Right ventricle myocardium superior (tissue), 1 donor: ENCODE measurements at regions not wholly inside any gene's neighbourhood (a gene's known extent, or its start where the extent isn't known, plus 50 kb on each side); places are given as distances from the start of the nearest gene placed in this dataset.

Experiments
- ATAC-seq: fragments of 200-7000 bp; cut with Tn5 transposase; one replicate; pipeline ENCODE4 v1.9.1; 2020; ENCODE audit warnings: mild to moderate bottlenecking; ENCODE audit not compliant: poor library complexity
- DNase-seq: peaks from one replicate; pipeline ENCODE4 v3.0.0-alpha.2; 2020
- intact Hi-C: fragments of 100-400 bp; cut with DNase I; formaldehyde crosslinking; loops from one replicate; pipeline ENCODE4 v1.11.2; 2022
- donor health status: DM: no; HTN: yes; CAD: no; lungs with severe emphysema.

DNA sequence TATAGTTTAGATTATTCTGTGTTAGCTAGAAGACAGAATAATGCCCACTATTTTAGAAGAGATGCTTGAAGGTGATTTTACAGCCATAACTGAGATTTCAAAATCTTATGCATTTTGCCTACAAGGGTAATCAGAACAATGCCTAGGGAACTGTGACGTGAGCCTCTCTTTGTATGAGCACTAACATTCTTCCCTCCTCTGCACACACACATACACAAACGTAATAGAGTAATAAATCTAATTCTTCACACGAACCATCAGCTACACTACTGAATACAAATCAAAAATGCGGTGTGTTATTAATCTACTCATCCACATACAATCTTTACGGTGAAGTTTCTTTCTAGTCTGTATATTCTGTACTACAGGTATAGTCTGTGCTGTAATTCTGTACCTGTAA lies 227.8 kb downstream of the PLK2 start:
- no peak for DNase-seq
- intact Hi-C loops: no loop called here
- ATAC-seq: no peak

DNA sequence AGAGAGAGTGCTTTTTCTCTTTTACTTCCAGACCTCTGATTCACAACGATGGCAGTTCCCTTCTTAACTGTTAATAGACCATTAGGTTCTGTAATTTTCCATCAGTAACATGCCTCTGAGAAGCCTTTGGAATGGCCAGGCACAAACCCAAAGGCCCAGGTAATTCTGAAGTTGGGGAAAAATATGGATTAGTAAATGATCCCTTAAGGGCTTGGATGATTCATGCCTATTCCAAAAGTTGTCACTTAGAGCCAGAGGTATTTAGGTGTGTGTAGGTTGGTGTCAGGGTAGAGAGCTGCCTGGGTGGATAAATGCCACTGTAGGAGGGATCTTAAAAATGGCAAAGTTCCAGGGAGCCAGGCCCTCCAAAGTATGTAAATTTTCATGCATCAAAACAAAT lies 228.8 kb downstream of the PLK2 start:
- intact Hi-C loops: no loop called here
- no peak for ATAC-seq
- DNase-seq: no peak

DNA sequence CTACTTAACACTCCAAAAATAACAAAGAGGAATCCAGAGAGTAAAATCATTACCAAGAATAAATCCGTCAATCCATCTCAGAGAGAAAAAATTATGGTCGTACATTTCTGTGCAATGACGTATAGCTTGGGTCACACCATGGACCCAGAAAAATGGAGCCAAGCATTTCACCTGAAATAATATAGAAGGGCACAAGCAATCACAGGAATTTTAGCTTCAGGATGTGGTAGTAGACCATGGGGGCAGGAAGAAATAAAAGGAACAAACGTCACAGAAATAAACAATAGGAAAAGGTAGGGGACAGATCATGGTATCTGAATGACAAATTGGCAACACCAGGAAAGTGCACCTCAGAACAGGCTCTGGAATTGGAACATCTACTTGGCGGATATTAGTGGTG lies 231.0 kb downstream of the PLK2 start:
- ATAC-seq (no peak), DNase-seq (no peak)
- intact Hi-C loops: no loop called here

DNA sequence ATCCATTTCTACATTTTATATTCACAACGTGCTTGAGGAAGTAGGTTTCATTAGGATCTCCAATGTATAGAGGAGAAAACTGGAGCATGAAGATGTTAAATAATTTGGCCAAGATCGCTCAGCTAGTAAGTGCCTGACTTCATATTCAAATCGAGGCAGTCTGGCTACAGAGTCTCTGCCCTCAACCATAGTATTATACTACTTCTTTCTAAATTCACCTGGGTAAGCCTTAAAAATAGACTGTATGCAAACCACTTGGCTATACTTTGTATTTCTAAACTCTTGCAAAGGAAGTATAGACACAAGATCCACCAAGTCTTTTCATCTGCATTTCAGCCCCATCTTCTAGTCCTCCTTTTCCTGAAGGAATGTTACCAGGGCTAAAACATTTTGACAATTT lies 232.0 kb downstream of the PLK2 start:
- intact Hi-C loops: no loop called here
- ATAC-seq: no peak
- DNase-seq: no peak

DNA sequence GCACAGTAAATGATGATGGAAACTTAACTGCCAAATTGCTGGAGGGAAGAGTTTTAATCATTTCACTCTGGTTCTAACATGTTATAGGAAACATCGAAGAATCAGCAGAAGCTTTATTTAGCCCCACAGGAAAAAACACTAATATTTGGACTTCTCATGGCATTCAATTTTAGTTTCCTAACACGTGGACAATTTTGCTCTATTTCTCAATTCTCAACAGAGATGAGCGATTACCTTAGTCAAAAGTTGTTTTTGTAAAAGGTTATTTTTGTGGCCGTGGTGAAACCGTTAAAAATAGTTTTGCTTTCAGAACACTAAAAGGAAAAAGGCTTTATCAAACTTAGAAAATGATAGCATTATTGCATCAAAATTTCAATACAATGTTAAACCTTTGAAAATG lies 235.2 kb downstream of the PLK2 start:
- intact Hi-C loops: no loop called here
- no peak for ATAC-seq
- DNase-seq: no peak

DNA sequence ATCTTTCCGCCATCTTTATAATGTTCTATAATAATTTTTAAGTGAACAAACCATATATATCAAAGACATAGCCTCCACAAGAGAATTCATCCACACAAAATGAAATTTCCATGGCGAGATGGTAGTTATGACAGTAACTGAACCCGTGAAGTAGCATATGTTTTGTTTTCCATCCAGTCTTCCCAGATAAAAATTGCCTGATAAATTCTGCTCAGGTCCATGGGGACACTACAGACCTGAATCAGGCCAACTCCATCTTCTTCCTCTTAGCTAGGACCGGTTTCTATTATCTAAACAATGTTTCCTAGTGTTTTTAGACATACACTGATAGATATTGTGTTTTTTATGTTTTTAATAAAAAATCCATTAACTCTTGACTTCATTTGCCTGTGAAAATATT lies 235.7 kb downstream of the PLK2 start:
- ATAC-seq: no peak
- DNase-seq: no peak
- intact Hi-C loops: no loop called here

DNA sequence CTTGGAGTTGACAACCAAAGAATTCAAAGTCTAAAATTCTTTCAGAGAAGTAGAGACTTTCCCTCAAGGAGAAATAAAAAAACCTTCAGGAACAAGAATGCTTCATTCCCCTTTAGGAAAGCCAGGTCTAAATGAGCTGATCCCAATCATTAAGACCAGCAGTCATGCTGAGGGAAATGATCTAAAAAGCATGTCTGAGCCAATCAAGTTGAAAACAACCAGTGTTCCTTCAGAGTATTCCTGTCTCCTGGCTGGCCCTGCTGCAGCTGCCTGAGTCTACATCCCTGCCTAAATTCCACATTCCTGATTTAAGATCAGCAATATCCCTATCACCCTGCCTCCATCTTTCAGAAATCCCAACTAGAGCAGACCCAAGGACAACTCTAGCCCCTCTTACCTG lies 244.5 kb downstream of the PLK2 start:
- intact Hi-C loops: no loop called here
- no peak for DNase-seq

DNA sequence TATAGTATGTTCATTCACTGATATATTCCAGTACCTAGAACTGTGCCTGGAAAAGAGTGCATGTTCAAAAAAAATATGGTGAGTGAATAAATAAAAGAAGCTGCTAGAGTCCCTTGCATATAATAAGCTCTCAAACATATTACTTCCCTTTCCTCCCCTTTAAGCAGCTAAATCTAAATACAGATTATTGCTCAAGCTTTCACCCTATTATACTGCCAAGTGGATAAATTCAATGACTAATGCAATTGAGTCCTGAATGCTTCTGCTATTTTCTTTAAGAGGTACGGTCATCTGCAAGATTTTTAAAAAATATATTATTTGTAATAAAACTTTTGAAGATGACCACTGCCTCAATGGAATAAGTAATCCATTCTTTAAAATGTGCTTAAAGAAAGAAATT lies 248.4 kb downstream of the PLK2 start:
- intact Hi-C loops: no loop called here
- DNase-seq (no peak), ATAC-seq (no peak)

More for the DNA sequence above, 244.5 kb downstream of the PLK2 start:
- ATAC-seq: no peak

DNA sequence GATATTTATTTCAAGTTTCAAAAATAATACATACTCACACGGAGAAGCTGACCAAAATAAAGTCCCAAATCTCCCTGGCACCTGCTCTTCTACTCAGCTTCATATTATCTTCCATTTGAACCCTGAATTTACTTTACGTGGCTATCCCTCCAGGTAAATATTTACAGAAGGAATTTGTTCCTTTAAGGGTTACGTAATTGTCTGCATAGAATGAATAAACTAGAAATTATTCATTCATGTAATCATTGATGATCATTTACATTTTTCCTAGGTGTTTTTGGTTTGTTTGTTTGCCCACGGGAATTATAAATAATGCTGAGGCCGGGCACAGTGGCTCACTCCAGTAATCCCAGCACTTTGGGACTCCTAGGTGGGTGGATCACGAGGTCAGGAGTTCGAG lies 251.2 kb downstream of the PLK2 start:
- intact Hi-C loops: no loop called here
- DNase-seq: no peak
- ATAC-seq: no peak

DNA sequence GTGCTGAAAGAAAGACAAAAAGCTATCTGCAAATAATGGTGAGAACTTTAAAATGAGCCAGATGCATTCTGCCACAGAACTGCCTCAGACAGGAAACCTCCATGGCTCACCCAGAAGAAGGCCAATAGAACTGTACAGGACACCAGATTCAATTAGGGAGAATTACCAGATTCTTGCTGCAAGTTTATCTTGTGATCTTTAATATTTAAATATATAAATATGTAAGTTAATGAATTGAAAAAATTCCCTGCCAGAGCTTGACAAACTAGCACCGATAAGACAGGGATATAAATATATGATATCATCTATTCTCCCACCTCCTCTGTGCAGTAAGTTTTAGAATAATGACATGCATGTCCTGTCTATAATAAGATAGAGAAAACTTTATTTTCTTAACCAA lies 252.8 kb downstream of the PLK2 start:
- no peak for ATAC-seq
- intact Hi-C loops: no loop called here
- DNase-seq: no peak

DNA sequence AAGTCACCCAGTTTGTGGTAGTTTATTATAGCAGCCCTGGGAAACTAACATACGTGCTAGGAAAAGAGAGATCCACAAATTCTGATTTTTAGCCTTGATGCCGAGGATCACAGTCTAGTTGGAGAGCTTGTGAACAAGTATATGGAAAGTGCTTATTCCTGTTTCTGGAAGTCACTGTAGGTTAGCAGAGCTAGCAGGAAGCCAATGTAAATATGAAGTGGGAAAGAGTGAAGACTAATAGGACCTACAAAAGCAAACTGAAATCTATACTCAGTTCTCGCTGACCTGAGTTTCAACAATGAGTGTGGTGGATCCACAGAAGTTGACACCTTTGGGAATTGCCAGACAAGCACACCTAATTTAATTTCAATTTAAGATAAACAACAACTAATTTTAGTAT lies 254.9 kb downstream of the PLK2 start:
- intact Hi-C loops: no loop called here
- no peak for DNase-seq
- no peak for ATAC-seq

DNA sequence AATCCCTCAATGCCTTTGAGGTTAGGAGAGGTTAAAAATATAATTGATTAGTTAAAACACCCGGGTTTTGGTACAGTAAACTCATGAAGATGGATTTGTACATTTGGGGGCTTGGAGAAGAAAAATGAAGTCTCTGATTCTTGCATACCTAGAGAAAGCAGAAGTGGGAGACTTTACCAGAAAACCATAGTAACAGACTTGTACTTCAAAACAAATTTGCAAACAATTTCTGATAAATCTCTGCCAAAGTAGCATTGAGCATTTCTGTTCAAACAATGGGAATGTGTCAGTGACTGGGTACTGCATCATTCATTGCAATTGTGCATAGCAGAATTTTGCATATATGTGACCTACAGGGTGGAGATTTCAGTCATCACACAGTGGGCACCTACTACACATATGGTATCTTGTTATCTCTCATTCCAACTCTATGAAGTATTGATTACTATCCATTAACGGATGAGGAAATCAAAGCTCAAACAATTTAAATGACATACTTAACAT lies 256.9 kb downstream of the PLK2 start:
- no peak for ATAC-seq
- intact Hi-C loops: no loop called here

DNA sequence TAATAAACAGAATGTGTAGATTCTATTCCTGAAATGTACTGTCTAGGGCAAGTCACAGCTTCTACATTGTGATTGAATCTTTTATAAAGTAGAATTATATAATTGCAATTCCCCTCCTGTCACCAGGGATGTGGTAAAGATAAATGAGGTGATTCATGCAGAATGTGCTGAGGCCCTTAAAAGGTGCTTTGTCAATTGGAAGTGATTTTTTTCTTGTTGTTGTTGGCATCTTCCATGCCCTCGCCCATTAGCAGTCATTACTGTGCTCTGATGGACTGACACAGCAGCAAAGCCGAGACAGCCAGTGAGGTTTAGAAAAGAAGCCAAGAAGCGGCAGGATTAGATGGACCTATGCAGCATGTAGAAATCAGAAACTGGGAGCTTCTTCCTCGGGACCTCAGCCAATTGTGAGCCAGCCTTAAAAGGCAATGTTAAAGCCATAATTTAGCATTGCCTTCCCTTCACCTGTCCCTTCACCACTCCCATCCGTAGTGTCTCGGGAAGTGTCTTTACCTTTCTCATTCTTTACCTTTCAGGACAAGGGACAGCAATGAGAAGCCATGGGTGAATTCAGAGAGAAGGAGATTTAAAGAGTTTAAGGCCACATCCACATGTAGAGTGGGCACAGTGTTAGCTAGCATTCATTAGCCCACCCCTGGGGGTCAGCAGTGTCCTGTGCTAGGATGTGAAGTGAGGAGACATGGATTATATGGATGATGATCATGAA lies 257.8 kb downstream of the PLK2 start:
- intact Hi-C loops: no loop called here
- ATAC-seq (no peak), DNase-seq (no peak)

More for the DNA sequence above, 256.9 kb downstream of the PLK2 start:
- DNase-seq: no peak

DNA sequence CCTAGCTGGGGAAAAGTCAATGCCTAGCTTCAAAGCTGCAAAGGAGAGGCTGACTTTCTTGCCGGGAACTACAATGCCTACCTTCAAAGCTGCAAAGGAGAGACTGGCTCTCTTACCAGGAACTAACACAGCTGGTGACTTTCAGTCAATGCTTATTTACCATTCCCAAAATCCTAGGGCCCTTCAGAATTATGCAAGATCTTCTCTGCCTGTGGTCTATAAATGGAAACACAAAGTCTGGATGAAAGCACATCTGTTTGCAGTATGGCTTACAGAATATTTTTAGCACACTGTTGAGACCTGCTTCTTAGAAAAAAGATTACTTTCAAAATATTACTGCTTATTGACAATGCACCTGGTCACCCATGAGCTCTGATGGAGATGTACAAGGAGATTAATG lies 259.4 kb downstream of the PLK2 start:
- ATAC-seq (no peak), DNase-seq (no peak)
- intact Hi-C loops: no loop called here

DNA sequence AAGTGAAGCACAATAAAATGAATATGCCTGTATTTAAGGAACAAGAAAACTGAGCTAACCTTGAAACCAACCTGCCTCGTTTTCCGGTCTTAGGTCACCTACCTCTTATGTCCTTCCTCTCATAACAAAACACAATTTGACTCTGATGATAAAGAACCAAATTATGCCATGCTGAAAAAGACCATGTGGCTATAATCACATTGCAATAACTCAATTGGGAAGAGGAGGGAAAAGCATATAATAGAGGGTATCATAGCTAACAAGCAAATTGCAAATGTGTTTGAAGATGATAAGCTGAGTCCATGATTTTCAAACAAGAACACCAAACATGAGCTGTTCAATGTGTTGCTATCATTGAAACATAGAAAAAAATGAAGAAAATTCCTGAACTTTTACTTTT lies 260.8 kb downstream of the PLK2 start:
- intact Hi-C loops: no loop called here
- ATAC-seq (no peak), DNase-seq (no peak)

DNA sequence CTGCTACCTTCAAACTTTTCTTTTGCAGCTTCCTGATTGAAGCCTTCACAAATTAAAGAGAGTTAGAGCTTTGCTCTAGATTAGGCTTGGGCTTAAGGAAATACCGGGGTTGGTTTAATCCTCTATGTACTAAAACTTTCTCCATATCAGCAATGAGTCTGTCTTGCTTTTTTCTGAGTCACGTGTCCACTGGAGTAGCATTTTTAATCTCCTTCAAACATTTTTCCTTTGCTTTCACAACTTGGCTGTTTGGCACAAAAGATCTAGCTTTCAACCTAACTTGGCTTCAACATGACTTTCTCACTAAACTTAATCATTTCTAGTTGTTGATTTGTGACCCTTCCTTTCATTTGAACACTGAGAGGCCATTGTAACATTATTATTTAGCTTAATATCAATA lies 261.6 kb downstream of the PLK2 start:
- no peak for DNase-seq
- ATAC-seq: no peak
- intact Hi-C loops: no loop called here

DNA sequence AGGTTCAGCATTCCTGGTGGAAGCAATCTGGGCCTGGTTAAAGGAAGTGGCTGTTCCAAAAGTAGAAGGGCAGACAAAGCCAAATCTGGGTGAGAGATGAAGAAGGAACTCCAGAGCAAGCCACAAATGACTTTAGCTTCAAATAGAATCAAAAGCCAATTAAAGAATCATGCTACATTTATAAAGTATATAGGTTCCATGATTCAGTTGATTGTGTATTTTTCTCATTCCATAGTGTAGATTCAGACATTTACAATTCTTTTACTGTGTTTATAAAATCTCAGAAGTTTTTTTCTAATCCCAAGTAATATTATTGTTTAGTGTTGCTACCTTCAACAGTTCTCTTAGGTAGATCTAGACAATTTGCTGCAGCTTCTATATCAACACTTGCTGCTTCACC lies 262.0 kb downstream of the PLK2 start:
- no peak for DNase-seq
- ATAC-seq: no peak
- intact Hi-C loops: no loop called here

DNA sequence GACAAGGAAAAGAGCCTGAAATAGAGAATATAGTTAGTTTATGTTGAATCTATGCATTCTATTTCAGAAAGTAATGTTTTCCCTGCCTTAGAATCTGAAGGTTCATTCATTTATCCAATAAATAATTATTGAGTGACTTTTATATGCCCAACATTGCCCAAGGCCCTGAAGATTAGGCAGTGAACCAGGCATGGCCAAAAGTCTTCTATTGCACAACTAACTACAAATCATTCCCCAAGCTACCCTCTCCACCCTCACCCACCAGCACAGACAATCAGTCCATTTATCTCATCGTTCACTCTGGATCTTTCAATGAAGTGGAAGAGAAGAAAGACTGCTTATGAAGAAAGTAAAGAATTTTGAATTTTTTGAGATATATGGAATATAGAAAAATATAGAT lies 268.4 kb downstream of the PLK2 start:
- intact Hi-C loops: no loop called here
- DNase-seq (no peak), ATAC-seq (no peak)

DNA sequence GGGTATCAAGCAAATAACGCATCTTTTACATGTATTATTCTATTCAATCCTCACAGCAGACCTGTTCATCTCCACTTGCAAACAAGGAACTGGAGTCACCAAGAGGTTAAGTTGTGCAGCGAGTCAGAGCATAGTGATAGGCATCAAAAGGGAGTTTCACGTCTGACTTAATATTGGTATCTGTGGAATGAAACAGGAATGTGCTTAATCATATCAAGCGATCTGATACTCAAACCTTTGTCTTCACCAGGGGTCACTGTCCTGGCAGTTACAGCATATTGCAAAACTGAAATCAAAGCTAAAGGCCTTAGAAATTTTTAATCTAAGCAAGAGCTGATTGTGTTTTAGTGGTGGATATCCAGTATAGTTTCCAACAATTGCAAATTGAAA lies 271.6 kb downstream of the PLK2 start:
- intact Hi-C loops: no loop called here
- ATAC-seq (no peak), DNase-seq (no peak)

DNA sequence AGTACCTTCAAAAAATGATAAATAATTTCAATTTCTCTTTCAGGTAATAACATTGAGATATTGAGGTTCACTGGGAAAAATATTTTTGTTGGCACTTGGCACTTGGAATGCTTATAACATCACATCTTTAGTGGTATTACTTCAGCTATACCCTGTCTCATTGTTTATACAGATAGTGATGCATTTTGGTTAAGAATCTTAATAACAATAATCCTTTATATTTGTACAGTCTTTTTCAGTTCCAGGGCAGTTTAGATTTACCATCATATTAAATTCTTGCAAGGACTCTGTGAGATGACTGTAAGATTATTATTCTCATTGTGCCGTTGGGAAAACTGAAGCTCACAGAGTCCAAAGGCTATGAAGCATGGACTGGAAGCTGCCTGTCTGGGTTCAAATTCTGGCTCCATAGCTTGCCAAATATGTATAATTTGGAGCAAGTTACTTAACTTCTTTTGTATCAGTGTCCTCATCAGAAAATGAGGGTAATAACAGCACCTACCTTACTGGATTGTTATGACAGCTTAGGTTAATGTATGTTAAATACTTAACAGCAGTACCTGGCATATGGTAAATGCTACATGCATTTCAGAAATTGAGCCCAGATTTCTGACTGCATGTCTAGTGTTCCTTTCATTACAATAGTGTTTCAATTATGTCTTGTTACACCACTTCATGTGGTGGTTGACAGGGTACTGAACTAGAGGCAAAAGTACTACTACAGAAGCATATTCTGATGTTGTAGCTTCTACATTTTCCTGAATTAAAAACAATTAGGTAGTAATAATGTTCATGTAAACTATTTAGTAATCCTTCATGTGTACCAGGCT lies 272.2 kb downstream of the PLK2 start:
- no peak for DNase-seq
- no peak for ATAC-seq
- intact Hi-C loops: no loop called here
